Fibroblast of lung (primary cell): ENCODE measurements at regions not wholly inside any gene's neighbourhood (a gene's known extent, or its start where the extent isn't known, plus 50 kb on each side); places are given as distances from the start of the nearest gene placed in this dataset.

ENCODE experiments used
- EZH2 ChIP-seq: IDR thresholded peaks from 2 replicates; pipeline ENCODE4 v1.5.1; 2012; ENCODE audit warnings: low read length, control low read depth, mild to moderate bottlenecking; ENCODE audit errors: missing control alignments
- TF ChIP-seq, protein P1 (sequence below), 2 donors: IDR thresholded peaks in 1 of 2; conservative IDR thresholded peaks in 1 of 2; 1 replicate in 1 of 2; 2 replicates in 1 of 2; pipeline ENCODE4 v1.5.1; 2011 to 2012; ENCODE audit warnings: low read length in 2 of 2, control low read depth in 1 of 2, inconsistent platforms in 1 of 2, low read depth in 1 of 2, mild to moderate bottlenecking in 1 of 2

DNA sequence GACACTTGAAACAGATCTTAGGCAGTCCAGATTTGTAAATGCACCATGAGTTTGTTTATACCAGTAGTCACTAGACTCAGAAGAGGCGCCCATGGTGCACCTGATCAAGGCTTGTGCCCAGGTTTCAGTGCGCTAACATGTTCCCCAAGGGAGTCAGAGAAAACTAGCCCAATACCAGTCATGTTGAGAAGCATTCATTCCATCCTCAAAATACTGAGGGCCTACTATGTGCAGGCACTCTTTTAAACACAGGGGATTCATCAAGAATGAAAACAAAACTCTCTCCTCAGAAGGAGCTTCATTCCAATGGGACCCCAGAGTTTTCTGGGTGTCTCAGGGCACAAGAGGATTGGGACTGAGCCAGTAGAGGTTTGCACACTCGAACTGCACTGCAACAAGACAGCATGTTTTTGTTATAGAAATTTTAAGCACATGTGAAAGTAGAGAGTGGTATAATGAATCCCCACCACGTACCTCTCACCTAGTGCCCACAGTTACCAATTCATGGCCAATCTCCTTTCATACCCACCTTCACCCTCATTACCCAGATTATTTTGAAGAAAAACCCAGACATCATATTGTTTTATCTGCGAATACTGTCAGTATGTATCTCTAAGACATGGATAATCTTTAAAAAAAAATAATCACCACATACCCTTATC, 55.0 kb upstream of the ARID5B start:
- TF ChIP-seq, protein P1, sequence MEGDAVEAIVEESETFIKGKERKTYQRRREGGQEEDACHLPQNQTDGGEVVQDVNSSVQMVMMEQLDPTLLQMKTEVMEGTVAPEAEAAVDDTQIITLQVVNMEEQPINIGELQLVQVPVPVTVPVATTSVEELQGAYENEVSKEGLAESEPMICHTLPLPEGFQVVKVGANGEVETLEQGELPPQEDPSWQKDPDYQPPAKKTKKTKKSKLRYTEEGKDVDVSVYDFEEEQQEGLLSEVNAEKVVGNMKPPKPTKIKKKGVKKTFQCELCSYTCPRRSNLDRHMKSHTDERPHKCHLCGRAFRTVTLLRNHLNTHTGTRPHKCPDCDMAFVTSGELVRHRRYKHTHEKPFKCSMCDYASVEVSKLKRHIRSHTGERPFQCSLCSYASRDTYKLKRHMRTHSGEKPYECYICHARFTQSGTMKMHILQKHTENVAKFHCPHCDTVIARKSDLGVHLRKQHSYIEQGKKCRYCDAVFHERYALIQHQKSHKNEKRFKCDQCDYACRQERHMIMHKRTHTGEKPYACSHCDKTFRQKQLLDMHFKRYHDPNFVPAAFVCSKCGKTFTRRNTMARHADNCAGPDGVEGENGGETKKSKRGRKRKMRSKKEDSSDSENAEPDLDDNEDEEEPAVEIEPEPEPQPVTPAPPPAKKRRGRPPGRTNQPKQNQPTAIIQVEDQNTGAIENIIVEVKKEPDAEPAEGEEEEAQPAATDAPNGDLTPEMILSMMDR (conservative IDR thresholded peaks at IDR 0.05 in 1 of 2, IDR thresholded peaks at IDR 0.05 in 1 of 2; ENCODE audit: low read depth in 1 of 2, low read length in 2 of 2), result no peak
- no peak for TF ChIP-seq EZH2
